Sigmoid colon (tissue), 4 donors: ENCODE measurements at regions not wholly inside any gene's neighbourhood (a gene's known extent, or its start where the extent isn't known, plus 50 kb on each side); places are given as distances from the start of the nearest gene placed in this dataset.

Experiments
- EP300 ChIP-seq, 4 donors: sonication (generic); formaldehyde crosslinking; IDR thresholded peaks; one replicate each; pipeline ENCODE4 v1.6.1; 2017; ENCODE audit warnings: antibody characterized with exemption in 4 of 4
- POLR2A ChIP-seq, 2 donors: fragments of 450-650 bp; IDR thresholded peaks; one replicate each; pipeline ENCODE4 v1.6.1; 2016; ENCODE audit warnings: antibody characterized with exemption in 2 of 2, mild to moderate bottlenecking in 2 of 2, moderate library complexity in 2 of 2
- POLR2AphosphoS5 ChIP-seq, 4 donors: sonication (generic); formaldehyde crosslinking; IDR thresholded peaks; one replicate each; pipeline ENCODE4 v1.6.1; 2017; ENCODE audit warnings: antibody characterized with exemption in 4 of 4
- TF ChIP-seq, protein P1 (sequence below), 4 experiments: fragments of 450-650 bp in 3 of 4; fragments of 200-600 bp in 1 of 4; IDR thresholded peaks; one replicate each; pipeline ENCODE4 v1.5.1; 2016 to 2019; ENCODE audit warnings: antibody characterized with exemption in 4 of 4, mild to moderate bottlenecking in 3 of 4, moderate library complexity in 2 of 4

DNA sequence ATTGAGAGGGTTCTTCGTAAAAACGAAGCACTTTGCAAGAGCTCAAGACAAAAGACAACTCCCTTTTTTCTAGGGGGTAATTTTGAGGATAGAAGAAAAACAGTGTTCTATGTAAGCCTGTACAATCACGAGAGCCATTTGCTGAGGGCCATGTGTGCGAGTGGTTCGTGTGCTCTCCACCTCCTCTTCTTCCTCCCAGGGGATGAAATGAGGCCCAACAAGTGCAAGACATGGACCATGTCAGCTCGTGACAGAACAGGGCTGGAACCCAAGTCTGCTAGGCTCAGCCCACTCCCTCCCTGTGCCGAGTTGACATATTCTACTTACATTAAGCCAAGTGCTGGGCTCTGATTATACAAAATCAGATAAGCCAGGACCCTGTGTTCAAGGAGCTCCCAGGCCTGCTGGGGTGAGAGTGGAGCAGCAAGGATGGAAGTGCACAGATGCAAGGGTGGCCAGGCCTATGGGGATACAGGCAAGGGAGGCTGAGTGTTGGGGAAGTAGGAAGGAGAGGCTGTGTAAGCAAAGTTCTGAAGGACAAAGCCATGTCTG, 97.9 kb upstream of the MSX2 start:
- TF ChIP-seq, protein P1, sequence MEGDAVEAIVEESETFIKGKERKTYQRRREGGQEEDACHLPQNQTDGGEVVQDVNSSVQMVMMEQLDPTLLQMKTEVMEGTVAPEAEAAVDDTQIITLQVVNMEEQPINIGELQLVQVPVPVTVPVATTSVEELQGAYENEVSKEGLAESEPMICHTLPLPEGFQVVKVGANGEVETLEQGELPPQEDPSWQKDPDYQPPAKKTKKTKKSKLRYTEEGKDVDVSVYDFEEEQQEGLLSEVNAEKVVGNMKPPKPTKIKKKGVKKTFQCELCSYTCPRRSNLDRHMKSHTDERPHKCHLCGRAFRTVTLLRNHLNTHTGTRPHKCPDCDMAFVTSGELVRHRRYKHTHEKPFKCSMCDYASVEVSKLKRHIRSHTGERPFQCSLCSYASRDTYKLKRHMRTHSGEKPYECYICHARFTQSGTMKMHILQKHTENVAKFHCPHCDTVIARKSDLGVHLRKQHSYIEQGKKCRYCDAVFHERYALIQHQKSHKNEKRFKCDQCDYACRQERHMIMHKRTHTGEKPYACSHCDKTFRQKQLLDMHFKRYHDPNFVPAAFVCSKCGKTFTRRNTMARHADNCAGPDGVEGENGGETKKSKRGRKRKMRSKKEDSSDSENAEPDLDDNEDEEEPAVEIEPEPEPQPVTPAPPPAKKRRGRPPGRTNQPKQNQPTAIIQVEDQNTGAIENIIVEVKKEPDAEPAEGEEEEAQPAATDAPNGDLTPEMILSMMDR (IDR thresholded peaks at IDR 0.05) = no peak
- no peak for TF ChIP-seq POLR2AphosphoS5 (IDR thresholded peaks at IDR 0.05)
- no peak for TF ChIP-seq POLR2A (IDR thresholded peaks at IDR 0.05)
- no peak for TF ChIP-seq EP300 (IDR thresholded peaks at IDR 0.05)
